A673 (cell line): ENCODE measurements at regions not wholly inside any gene's neighbourhood (a gene's known extent, or its start where the extent isn't known, plus 50 kb on each side); places are given as distances from the start of the nearest gene placed in this dataset.

ENCODE experiments used
- BruUV-seq: library from RNA; stranded (reverse); fragments of 400-500 nt; replicated peaks from 2 replicates; lab custom pipeline; 2021; lab: Mats Ljungman, UMichigan
- CTCF ChIA-PET: fragments of 300-600 bp; sonication (Branson Sonifier 250); formaldehyde crosslinking; loops from one replicate; lab custom pipeline; 2022; ENCODE audit warnings: antibody characterized with exemption; lab: Charles Lee
- POLR2A ChIA-PET: fragments of 300-600 bp; sonication (Branson Sonifier 250); formaldehyde crosslinking; loops from one replicate; lab custom pipeline; 2022; ENCODE audit warnings: antibody characterized with exemption; ENCODE audit not compliant: low non-redundant PET; lab: Charles Lee
- DNase-seq: peaks from one replicate; pipeline ENCODE4 v3.0.0-alpha.2; 2015; ENCODE audit warnings: low spot score
- H3K27ac ChIP-seq: fragments of 200-600 bp; sonication (generic); 2 replicates; pipeline ENCODE4 v1.5.1; 2016; ENCODE audit warnings: mixed run types, low read depth, mild to moderate bottlenecking, mixed read lengths, antibody characterized with exemption, low read length; ENCODE audit not compliant: poor library complexity, severe bottlenecking
- H3K27me3 ChIP-seq: fragments of 200-600 bp; sonication (generic); replicated peaks from 2 replicates; pipeline ENCODE4 v1.6.1; 2017; ENCODE audit warnings: mixed run types, low read depth, mild to moderate bottlenecking, mixed read lengths, antibody characterized with exemption, low read length; ENCODE audit not compliant: insufficient read depth, poor library complexity
- H3K36me3 ChIP-seq: fragments of 200-600 bp; sonication (generic); 2 replicates; pipeline ENCODE4 v1.6.1; 2016; ENCODE audit warnings: mixed run types, mild to moderate bottlenecking, mixed read lengths, antibody characterized with exemption, low read length; ENCODE audit not compliant: insufficient read depth, poor library complexity, severe bottlenecking
- H3K4me1 ChIP-seq: fragments of 200-600 bp; sonication (generic); 2 replicates; pipeline ENCODE4 v1.6.1; 2017; ENCODE audit warnings: mixed run types, mild to moderate bottlenecking, mixed read lengths, antibody characterized with exemption, low read length; ENCODE audit not compliant: insufficient read depth, poor library complexity, severe bottlenecking
- H3K4me3 ChIP-seq: fragments of 200-600 bp; sonication (generic); 2 replicates; pipeline ENCODE4 v1.5.1; 2016; ENCODE audit warnings: low read depth, mixed run types, mild to moderate bottlenecking, mixed read lengths, low read length; ENCODE audit not compliant: poor library complexity, severe bottlenecking
- H3K9me3 ChIP-seq: fragments of 200-600 bp; sonication (generic); 2 replicates; pipeline ENCODE4 v1.6.1; 2016; ENCODE audit warnings: mixed run types, low read depth, mild to moderate bottlenecking, mixed read lengths, antibody characterized with exemption, low read length; ENCODE audit not compliant: poor library complexity, severe bottlenecking
- EZH2 ChIP-seq: fragments of 200-600 bp; sonication (generic); IDR thresholded peaks from 2 replicates; pipeline ENCODE4 v1.6.1; 2017; ENCODE audit warnings: borderline replicate concordance, low read depth, mild to moderate bottlenecking, mixed read lengths, antibody characterized with exemption, low read length; ENCODE audit not compliant: poor library complexity, severe bottlenecking
- intact Hi-C: fragments of 100-400 bp; cut with micrococcal nuclease; formaldehyde crosslinking; loops from one replicate; pipeline ENCODE4 v1.10.0; 2022; ENCODE audit not compliant: unreplicated experiment
- TF ChIP-seq, protein P1 (sequence below): fragments of 300-800, 200-600 bp; sonication (generic); conservative IDR thresholded peaks from 2 replicates; pipeline ENCODE4 v1.5.1; 2017; ENCODE audit warnings: low read depth, mild to moderate bottlenecking, antibody characterized with exemption, low read length, moderate library complexity, mixed read lengths

DNA sequence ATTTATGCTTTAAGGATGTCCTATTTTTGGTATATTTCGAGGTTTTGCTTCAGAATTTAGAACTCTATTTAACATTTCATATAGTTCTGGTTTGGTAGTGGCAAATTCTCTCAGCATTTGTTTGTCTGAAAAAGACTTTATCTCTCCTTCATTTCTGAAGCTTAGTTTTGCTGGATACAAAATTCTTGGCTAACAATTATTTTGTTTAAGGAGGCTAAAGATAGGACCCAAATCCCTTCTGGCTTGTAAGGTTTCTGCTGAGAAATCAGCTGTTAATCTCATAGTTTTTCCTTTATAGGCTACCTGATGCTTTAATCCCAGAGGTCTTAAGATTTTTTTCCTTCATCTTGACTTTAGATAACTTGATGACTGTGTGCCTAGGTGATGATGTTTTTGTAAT, 162.7 kb upstream of the B3GAT2 start:
- intact Hi-C loops: no loop called here
- peaks cover 14% of the 10 kb centered on the region for H3K4me1 ChIP-seq
- TF ChIP-seq EZH2: no peak
- TF ChIP-seq, protein P1, sequence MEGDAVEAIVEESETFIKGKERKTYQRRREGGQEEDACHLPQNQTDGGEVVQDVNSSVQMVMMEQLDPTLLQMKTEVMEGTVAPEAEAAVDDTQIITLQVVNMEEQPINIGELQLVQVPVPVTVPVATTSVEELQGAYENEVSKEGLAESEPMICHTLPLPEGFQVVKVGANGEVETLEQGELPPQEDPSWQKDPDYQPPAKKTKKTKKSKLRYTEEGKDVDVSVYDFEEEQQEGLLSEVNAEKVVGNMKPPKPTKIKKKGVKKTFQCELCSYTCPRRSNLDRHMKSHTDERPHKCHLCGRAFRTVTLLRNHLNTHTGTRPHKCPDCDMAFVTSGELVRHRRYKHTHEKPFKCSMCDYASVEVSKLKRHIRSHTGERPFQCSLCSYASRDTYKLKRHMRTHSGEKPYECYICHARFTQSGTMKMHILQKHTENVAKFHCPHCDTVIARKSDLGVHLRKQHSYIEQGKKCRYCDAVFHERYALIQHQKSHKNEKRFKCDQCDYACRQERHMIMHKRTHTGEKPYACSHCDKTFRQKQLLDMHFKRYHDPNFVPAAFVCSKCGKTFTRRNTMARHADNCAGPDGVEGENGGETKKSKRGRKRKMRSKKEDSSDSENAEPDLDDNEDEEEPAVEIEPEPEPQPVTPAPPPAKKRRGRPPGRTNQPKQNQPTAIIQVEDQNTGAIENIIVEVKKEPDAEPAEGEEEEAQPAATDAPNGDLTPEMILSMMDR: no peak
- H3K27me3 ChIP-seq: peaks cover 35% of the 10 kb centered on the region
- POLR2A ChIA-PET: no interaction called here
- H3K36me3 ChIP-seq: no peaks in the 10 kb centered on the region
- BruUV-seq: no TSS peak
- H3K27ac ChIP-seq: no peak overlapping the region
- H3K9me3 ChIP-seq: peaks cover 11% of the 10 kb centered on the region
- CTCF ChIA-PET: no interaction called here
- H3K4me3 ChIP-seq: no peak overlapping the region
- DNase-seq: no peak

GRCh38 chr6:71123051-71123450, 165.6 kb upstream of the OGFRL1 start:
- intact Hi-C loops: no loop called here
- Histone ChIP-seq H3K4me1 (peaks cover 16% of the 10 kb centered on the region), H3K27me3 (peaks cover 55% of the 10 kb centered on the region), H3K9me3 (peaks cover 11% of the 10 kb centered on the region), H3K4me3 (no peak overlapping the region), H3K27ac (no peak overlapping the region), H3K36me3 (no peaks in the 10 kb centered on the region)
- no peak for TF ChIP-seq EZH2
- TF ChIP-seq, protein P1: no peak
- DNase-seq: peak; percentile 25
- CTCF ChIA-PET: no interaction called here
- BruUV-seq: no TSS peak
- POLR2A ChIA-PET: no interaction called here

- no peaks in the 10 kb centered on the region for H3K36me3 ChIP-seq
- peaks cover 43% of the 10 kb centered on the region for H3K27me3 ChIP-seq
- H3K4me3 ChIP-seq: no peak overlapping the region
- POLR2A ChIA-PET: no interaction called here
- BruUV-seq: no TSS peak
- peaks cover 16% of the 10 kb centered on the region for H3K4me1 ChIP-seq
- no peak overlapping the region for H3K27ac ChIP-seq
- TF ChIP-seq, protein P1: no peak
- no peak for TF ChIP-seq EZH2
- CTCF ChIA-PET: no interaction called here
- peaks cover 9% of the 10 kb centered on the region for H3K9me3 ChIP-seq
- DNase-seq: peak; percentile 93
- intact Hi-C loops: no loop called here
Measured at GRCh38 chr6:71124340-71124739, 164.3 kb upstream of the OGFRL1 start.
